Endometrium (tissue), 2 donors: ENCODE measurements at regions not wholly inside any gene's neighbourhood (a gene's known extent, or its start where the extent isn't known, plus 50 kb on each side); places are given as distances from the start of the nearest gene placed in this dataset.

Source experiments
- FAIRE-seq: peaks from 2 replicates; lab custom pipeline; 2012; peaks lifted over from hg19 to GRCh38; lab: Jason Lieb, UNC
- donor health status: control.
- donor health status: control.

DNA sequence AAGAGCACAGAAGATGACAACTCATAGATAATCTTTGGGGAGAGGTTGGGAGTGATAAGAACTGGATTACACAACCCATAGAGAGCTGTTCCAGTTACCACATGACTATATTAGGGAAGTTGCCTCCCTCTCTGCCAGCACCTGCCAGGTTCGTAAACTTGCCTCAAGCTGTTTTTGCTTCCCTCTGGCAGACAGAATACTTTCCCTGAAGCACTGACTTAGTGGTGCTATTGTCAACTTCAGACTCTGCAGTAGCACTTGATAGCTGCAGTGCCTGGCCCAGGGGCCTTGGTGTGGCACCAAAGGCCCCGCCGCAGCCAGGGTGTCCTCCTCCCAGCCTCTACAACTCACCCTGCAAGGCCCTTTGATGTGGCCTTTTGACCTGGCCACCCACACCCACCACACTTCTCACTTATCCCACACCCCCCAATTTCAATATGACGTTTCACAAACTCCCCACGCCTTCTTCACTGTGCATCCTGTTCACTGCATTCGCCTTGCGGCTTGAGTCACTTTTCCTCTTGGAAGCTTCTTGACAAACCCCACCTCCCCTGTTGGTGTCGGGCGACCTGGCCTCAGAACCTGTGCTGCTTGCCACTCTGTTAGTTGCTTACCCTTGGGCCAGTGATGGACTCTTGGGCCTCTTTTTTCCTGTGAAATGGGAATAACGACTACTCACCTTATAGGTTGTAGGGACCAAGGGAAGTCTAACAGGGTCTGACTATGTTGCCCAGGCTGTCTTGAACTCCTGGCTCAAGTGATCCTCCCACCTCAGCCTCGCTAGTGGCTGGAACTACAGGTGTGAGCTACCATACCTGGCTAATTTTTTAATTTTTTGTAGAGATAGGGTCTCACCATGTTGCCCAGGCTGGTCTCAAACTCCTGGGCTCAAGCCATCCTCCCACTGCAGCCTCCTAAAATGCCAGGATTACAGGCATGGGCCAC lies 50.2 kb upstream of the PODXL start:
- FAIRE-seq, result no peak
